Astrocyte (in vitro differentiated cells and primary cell): ENCODE measurements at regions not wholly inside any gene's neighbourhood (a gene's known extent, or its start where the extent isn't known, plus 50 kb on each side); places are given as distances from the start of the nearest gene placed in this dataset.

ENCODE experiments used
- DNase-seq: peaks from one replicate; pipeline ENCODE4 v3.0.0-alpha.2; 2010; ENCODE audit warnings: low read depth
- FAIRE-seq: peaks from 2 replicates; lab custom pipeline; 2011; peaks lifted over from hg19 to GRCh38; lab: Jason Lieb, UNC
- H2AFZ ChIP-seq: 2 replicates; pipeline ENCODE4 v1.6.0; 2012; ENCODE audit warnings: low read depth, low read length, inconsistent platforms
- H3K27ac ChIP-seq: 2 replicates; pipeline ENCODE4 v1.5.1; 2011; ENCODE audit warnings: low read depth, low read length, inconsistent platforms
- H3K27me3 ChIP-seq: 2 replicates; pipeline ENCODE4 v1.6.0; 2011; ENCODE audit warnings: low read length, inconsistent platforms; ENCODE audit not compliant: insufficient read depth
- H3K36me3 ChIP-seq: 2 replicates; pipeline ENCODE4 v1.5.1; 2011; ENCODE audit warnings: low read length, inconsistent platforms; ENCODE audit not compliant: insufficient read depth
- H3K4me1 ChIP-seq: 2 replicates; pipeline ENCODE4 v1.5.1; 2011; ENCODE audit warnings: low read length, inconsistent platforms; ENCODE audit not compliant: insufficient read depth
- H3K4me2 ChIP-seq: 2 replicates; pipeline ENCODE4 v1.6.0; 2012; ENCODE audit warnings: low read length, inconsistent platforms
- H3K4me3 ChIP-seq: 2 replicates; pipeline ENCODE4 v1.5.1; 2011; ENCODE audit warnings: low read depth, mild to moderate bottlenecking, low read length, inconsistent platforms; ENCODE audit not compliant: insufficient read depth
- H3K79me2 ChIP-seq: 2 replicates; pipeline ENCODE4 v1.6.0; 2012; ENCODE audit warnings: mild to moderate bottlenecking, low read length, inconsistent platforms; ENCODE audit not compliant: insufficient read depth
- H3K9ac ChIP-seq: 2 replicates; pipeline ENCODE4 v1.6.0; 2012; ENCODE audit warnings: mild to moderate bottlenecking, low read length, inconsistent platforms
- H3K9me3 ChIP-seq: 2 replicates; pipeline ENCODE4 v1.5.1; 2012; ENCODE audit warnings: low read depth, mild to moderate bottlenecking, low read length, inconsistent platforms; ENCODE audit not compliant: insufficient read depth
- H4K20me1 ChIP-seq: 2 replicates; pipeline ENCODE4 v1.6.0; 2012; ENCODE audit warnings: low read length, inconsistent platforms; ENCODE audit not compliant: insufficient read depth
- H3K27ac Mint-ChIP-seq: one replicate; pipeline ENCODE4 v1.8.0; 2021; ENCODE audit warnings: mild to moderate bottlenecking, mixed read lengths; ENCODE audit not compliant: unreplicated experiment
- H3K27me3 Mint-ChIP-seq: one replicate; pipeline ENCODE4 v1.8.0; 2021; ENCODE audit warnings: low read depth, mixed read lengths; ENCODE audit not compliant: unreplicated experiment
- H3K36me3 Mint-ChIP-seq: one replicate; pipeline ENCODE4 v1.8.0; 2021; ENCODE audit warnings: low read depth, mixed read lengths; ENCODE audit not compliant: unreplicated experiment
- H3K4me1 Mint-ChIP-seq: one replicate; pipeline ENCODE4 v1.8.0; 2021; ENCODE audit warnings: low read depth, mixed read lengths; ENCODE audit not compliant: unreplicated experiment
- H3K4me3 Mint-ChIP-seq: one replicate; pipeline ENCODE4 v1.8.0; 2021; ENCODE audit warnings: mild to moderate bottlenecking, moderate library complexity, mixed read lengths; ENCODE audit not compliant: unreplicated experiment
- H3K9me3 Mint-ChIP-seq: one replicate; pipeline ENCODE4 v1.8.0; 2021; ENCODE audit warnings: mild to moderate bottlenecking, mixed read lengths; ENCODE audit not compliant: unreplicated experiment
- EZH2 ChIP-seq: IDR thresholded peaks from 2 replicates; pipeline ENCODE4 v1.6.1; 2012; ENCODE audit warnings: mild to moderate bottlenecking, low read length, inconsistent platforms; ENCODE audit not compliant: insufficient read depth
- TF ChIP-seq, protein P1 (sequence below): IDR thresholded peaks from 2 replicates; pipeline ENCODE4 v1.5.1; 2011; ENCODE audit warnings: low read depth, mild to moderate bottlenecking, inconsistent platforms, low read length, moderate library complexity; ENCODE audit not compliant: insufficient read depth

DNA sequence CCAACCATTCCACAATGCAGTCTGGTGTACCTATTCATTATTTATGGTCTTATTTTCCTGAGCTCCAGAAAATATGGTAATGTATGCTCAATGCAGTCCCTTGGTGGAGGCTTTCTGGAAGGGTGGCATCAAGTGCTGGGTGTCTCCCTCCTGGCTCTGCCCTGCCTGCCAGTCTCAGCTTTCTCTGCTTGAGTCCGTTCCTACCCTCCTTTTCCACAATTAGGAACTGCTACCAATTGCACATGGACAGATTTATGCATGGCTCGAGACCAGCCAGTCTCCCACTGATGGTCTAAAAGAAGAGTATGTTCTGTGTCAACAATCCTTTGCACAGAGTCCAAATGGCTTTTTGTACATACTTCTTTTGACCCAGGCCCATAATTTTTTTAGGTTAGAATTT is 189.8 kb downstream of the TLE1 start:
- Histone ChIP-seq H2AFZ (no peak overlapping the region), H3K9ac (no peak overlapping the region), H3K4me1 (peaks cover 7% of the 10 kb centered on the region), H3K4me2 (no peak overlapping the region), H3K27me3 (peaks cover 24% of the 10 kb centered on the region), H4K20me1 (no peaks in the 10 kb centered on the region), H3K4me3 (no peak overlapping the region), H3K27ac (no peak overlapping the region), H3K9me3 (no peaks in the 10 kb centered on the region), H3K36me3 (no peaks in the 10 kb centered on the region), H3K79me2 (no peaks in the 10 kb centered on the region)
- no peaks in the 10 kb centered on the region for H3K4me1 Mint-ChIP-seq
- no peak overlapping the region for H3K27ac Mint-ChIP-seq
- no peaks in the 10 kb centered on the region for H3K27me3 Mint-ChIP-seq
- H3K36me3 Mint-ChIP-seq: no peaks in the 10 kb centered on the region
- FAIRE-seq (no peak), DNase-seq (no peak)
- H3K4me3 Mint-ChIP-seq: no peak overlapping the region
- TF ChIP-seq, protein P1, sequence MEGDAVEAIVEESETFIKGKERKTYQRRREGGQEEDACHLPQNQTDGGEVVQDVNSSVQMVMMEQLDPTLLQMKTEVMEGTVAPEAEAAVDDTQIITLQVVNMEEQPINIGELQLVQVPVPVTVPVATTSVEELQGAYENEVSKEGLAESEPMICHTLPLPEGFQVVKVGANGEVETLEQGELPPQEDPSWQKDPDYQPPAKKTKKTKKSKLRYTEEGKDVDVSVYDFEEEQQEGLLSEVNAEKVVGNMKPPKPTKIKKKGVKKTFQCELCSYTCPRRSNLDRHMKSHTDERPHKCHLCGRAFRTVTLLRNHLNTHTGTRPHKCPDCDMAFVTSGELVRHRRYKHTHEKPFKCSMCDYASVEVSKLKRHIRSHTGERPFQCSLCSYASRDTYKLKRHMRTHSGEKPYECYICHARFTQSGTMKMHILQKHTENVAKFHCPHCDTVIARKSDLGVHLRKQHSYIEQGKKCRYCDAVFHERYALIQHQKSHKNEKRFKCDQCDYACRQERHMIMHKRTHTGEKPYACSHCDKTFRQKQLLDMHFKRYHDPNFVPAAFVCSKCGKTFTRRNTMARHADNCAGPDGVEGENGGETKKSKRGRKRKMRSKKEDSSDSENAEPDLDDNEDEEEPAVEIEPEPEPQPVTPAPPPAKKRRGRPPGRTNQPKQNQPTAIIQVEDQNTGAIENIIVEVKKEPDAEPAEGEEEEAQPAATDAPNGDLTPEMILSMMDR: no peak
- no peak for TF ChIP-seq EZH2
- no peaks in the 10 kb centered on the region for H3K9me3 Mint-ChIP-seq

DNA sequence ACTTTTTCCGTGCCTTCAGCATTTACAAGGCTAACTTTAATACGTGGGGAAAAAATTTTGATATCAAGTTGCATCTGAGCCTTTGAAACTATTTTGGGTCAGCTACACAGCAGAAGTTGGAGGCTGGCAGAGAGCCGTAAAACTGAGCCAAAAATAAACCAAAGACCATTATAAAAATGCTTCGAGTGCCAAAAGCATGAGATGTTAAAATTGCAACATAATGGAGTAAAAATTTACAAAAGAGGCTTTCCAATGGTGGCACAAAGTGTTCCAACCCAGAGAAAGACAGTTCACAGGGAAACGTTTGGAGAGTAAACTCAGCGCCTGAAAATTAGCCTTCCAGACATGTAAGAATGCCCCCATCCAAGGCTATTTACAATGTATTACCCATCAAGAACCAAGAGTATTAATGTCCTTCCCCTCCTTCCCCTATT is 190.3 kb downstream of the TLE1 start:
- Histone ChIP-seq H3K27me3 (peaks cover 29% of the 10 kb centered on the region), H3K9ac (no peak overlapping the region), H3K36me3 (no peaks in the 10 kb centered on the region), H3K9me3 (no peaks in the 10 kb centered on the region), H3K27ac (no peak overlapping the region), H3K4me3 (no peak overlapping the region), H3K4me1 (peaks cover 7% of the 10 kb centered on the region), H3K4me2 (peak overlapping the region; percentile 23), H3K79me2 (no peaks in the 10 kb centered on the region), H4K20me1 (no peaks in the 10 kb centered on the region), H2AFZ (no peak overlapping the region)
- DNase-seq (peak; percentile 74), FAIRE-seq (peak; percentile 45)
- H3K9me3 Mint-ChIP-seq: no peaks in the 10 kb centered on the region
- no peaks in the 10 kb centered on the region for H3K4me1 Mint-ChIP-seq
- no peak overlapping the region for H3K27ac Mint-ChIP-seq
- no peaks in the 10 kb centered on the region for H3K36me3 Mint-ChIP-seq
- H3K4me3 Mint-ChIP-seq: no peak overlapping the region
- TF ChIP-seq, protein P1: no peak
- TF ChIP-seq EZH2: no peak
- H3K27me3 Mint-ChIP-seq: no peaks in the 10 kb centered on the region

DNA sequence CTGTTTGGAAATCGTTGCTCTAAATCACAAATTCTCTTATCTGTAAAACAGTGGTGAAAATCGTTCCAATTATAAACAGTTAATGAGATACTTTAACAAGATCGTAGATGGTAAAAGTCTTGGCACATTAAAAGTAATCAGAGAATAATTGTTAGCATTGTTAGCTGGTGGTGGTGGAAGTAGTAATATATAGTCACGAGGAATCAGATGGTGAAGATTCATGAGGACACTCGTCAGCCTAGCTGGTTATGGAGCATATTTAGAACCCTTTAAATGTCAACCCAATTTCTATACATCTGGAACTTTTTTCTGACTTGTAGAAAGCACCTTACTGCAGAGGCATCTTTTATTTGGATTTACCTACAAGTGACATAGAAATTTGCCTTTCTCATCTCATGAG is 190.8 kb downstream of the TLE1 start:
- peak overlapping the region; percentile 23 for H3K4me2 ChIP-seq
- no peaks in the 10 kb centered on the region for H3K36me3 Mint-ChIP-seq
- TF ChIP-seq, protein P1: no peak
- TF ChIP-seq EZH2: no peak
- no peak overlapping the region for H3K9ac ChIP-seq
- H4K20me1 ChIP-seq: no peaks in the 10 kb centered on the region
- no peaks in the 10 kb centered on the region for H3K79me2 ChIP-seq
- no peaks in the 10 kb centered on the region for H3K9me3 ChIP-seq
- FAIRE-seq (no peak), DNase-seq (no peak)
- no peak overlapping the region for H3K27ac Mint-ChIP-seq
- no peak overlapping the region for H3K4me3 ChIP-seq
- H3K4me1 Mint-ChIP-seq: peaks cover 1% of the 10 kb centered on the region
- peaks cover 11% of the 10 kb centered on the region for H3K4me1 ChIP-seq
- no peaks in the 10 kb centered on the region for H3K27me3 Mint-ChIP-seq
- no peaks in the 10 kb centered on the region for H3K36me3 ChIP-seq
- H3K9me3 Mint-ChIP-seq: no peaks in the 10 kb centered on the region
- H3K4me3 Mint-ChIP-seq: no peak overlapping the region
- no peak overlapping the region for H2AFZ ChIP-seq
- no peak overlapping the region for H3K27ac ChIP-seq
- peaks cover 32% of the 10 kb centered on the region for H3K27me3 ChIP-seq
